Neural cell (in vitro differentiated cells): ENCODE measurements at regions not wholly inside any gene's neighbourhood (a gene's known extent, or its start where the extent isn't known, plus 50 kb on each side); places are given as distances from the start of the nearest gene placed in this dataset.

ENCODE experiments used
- EP300 ChIP-seq: fragments of 450-650 bp; conservative IDR thresholded peaks from 2 replicates; pipeline ENCODE4 v1.6.1; 2014; ENCODE audit warnings: antibody characterized with exemption, mild to moderate bottlenecking, moderate library complexity; ENCODE audit not compliant: poor library complexity, severe bottlenecking
- EZH2 ChIP-seq: fragments of 200-600, 300-800 bp; shearing (Covaris generic), sonication (generic); IDR thresholded peaks from 2 replicates; pipeline ENCODE4 v1.6.1; 2014; ENCODE audit warnings: antibody characterized with exemption, low read length, borderline replicate concordance, mild to moderate bottlenecking; ENCODE audit not compliant: insufficient read depth, poor library complexity, severe bottlenecking
- SMC3 ChIP-seq: fragments of 450-650 bp; conservative IDR thresholded peaks from 2 replicates; pipeline ENCODE4 v1.6.1; 2014; ENCODE audit warnings: antibody characterized with exemption, mild to moderate bottlenecking, moderate library complexity; ENCODE audit not compliant: poor library complexity
- TAF1 ChIP-seq: IDR thresholded peaks from 2 replicates; pipeline ENCODE4 v1.6.1; 2012; ENCODE audit warnings: low read depth
- TF ChIP-seq, protein P1 (sequence below): fragments of 450-650 bp; IDR thresholded peaks from 2 replicates; pipeline ENCODE4 v1.5.1; 2014; ENCODE audit warnings: antibody characterized with exemption, mild to moderate bottlenecking, moderate library complexity; ENCODE audit not compliant: poor library complexity, severe bottlenecking

GRCh38 chr7:69017208-69017607 is 581.1 kb upstream of the AUTS2 start:
- TF ChIP-seq, protein P1, sequence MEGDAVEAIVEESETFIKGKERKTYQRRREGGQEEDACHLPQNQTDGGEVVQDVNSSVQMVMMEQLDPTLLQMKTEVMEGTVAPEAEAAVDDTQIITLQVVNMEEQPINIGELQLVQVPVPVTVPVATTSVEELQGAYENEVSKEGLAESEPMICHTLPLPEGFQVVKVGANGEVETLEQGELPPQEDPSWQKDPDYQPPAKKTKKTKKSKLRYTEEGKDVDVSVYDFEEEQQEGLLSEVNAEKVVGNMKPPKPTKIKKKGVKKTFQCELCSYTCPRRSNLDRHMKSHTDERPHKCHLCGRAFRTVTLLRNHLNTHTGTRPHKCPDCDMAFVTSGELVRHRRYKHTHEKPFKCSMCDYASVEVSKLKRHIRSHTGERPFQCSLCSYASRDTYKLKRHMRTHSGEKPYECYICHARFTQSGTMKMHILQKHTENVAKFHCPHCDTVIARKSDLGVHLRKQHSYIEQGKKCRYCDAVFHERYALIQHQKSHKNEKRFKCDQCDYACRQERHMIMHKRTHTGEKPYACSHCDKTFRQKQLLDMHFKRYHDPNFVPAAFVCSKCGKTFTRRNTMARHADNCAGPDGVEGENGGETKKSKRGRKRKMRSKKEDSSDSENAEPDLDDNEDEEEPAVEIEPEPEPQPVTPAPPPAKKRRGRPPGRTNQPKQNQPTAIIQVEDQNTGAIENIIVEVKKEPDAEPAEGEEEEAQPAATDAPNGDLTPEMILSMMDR, result no peak
- TF ChIP-seq TAF1 (no peak), SMC3 (no peak), EP300 (no peak), EZH2 (no peak)
